ENCODE measurements at regions not wholly inside any gene's neighbourhood (a gene's known extent, or its start where the extent isn't known, plus 50 kb on each side); places are given as distances from the start of the nearest gene placed in this dataset.
"Not testable (repeated sequence)": the region's sequence is repeated elsewhere in the genome, so short reads cannot be mapped to it uniquely, and the experiment has no call there.

DNA sequence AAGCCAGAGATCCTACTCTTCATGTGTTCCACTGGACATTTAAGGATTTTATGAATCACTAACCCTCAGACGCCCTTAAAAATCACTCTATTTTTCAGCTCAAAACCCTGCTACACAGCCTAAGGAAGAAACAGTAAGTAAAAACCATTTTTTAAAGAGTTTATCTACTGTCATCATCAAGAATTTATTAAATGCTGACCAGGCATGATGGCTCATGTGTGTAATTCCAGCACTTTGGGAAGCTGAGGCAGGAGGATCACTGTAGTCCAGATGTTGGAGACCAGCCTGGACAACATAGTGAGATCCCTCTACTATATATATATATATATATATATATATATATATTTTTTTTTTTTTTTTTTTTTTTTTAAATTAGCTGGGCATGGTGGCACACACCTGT lies 124.2 kb upstream of the ID4 start:
- DNase-seq = no peak

- no peak for DNase-seq
These were observed 123.8 kb upstream of the ID4 start for GRCh38 chr6:19713411-19713810.

DNA sequence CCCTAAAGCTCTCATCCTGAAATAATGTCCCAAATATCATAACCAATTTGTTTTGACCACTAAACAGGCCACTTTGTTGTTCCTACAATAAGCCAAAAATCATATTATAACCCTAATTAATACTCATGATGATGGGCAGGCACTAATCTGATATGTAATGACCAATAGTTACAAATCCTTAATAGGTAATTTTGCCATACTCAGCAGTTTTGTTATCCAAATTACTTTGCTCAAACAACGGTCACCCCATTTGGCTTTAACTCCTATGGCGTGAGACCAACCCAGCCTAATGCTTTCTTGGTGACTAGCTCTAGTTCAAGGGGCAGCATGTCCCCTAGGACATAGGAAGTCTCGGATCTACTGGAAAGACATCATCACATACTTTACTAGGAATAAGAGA lies 123.2 kb upstream of the ID4 start:
- no peak for DNase-seq

- no peak for DNase-seq
These were observed 122.6 kb upstream of the ID4 start for GRCh38 chr6:19714434-19715166.

DNA sequence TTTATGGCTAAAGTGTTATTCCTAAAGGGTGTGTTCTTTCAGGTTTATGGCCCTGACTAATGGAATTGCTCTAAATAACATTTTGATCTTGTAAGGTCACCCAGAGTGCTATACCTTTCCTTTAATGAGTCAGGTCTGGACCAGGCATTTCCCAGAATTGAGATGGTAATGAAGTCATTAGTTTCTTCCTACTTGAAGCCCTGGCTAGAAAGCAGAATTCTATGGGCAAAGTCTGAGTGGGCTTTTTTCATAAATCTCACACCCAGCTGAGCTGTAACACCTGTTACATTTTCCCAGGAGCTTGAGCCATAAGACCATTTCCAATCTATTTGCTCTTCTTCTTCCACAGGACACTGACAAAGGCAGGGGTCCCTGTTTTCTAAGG lies 122.0 kb upstream of the ID4 start:
- no peak for DNase-seq

- no peak for DNase-seq
These were observed 117.5 kb upstream of the ID4 start for GRCh38 chr6:19719691-19720128.

- DNase-seq = no peak
These were observed 115.3 kb upstream of the ID4 start for GRCh38 chr6:19721766-19722377.

GRCh38 chr6:19722999-19723398 lies 114.2 kb upstream of the ID4 start:
- DNase-seq = no peak

GRCh38 chr6:19723545-19723944 lies 113.6 kb upstream of the ID4 start:
- no peak for DNase-seq

DNA sequence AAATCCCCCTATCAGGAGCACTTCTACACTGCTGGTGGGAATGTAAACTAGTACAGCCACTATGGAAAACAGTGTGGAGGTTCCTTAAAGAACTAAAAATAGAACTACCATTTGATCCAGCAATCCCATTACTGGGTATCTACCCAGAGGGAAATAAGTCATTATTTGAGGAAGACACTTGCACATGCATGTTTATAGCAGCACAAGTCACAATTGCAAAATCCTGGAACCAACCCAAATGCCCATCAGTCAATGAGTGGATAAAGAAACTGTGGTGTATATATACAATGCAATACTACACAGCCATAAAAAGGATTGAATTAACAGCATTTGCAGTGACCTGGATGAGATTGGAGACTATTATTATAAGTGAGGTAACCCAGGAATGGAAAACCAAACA lies 111.7 kb upstream of the ID4 start:
- not testable (repeated sequence) for DNase-seq

- no peak for DNase-seq
These were observed 105.9 kb upstream of the ID4 start for GRCh38 chr6:19731282-19731681.

GRCh38 chr6:19734061-19734460 lies 103.1 kb upstream of the ID4 start:
- no peak for DNase-seq

GRCh38 chr6:19734519-19734918 lies 102.7 kb upstream of the ID4 start:
- no peak for DNase-seq

GRCh38 chr6:19736066-19736465 lies 101.1 kb upstream of the ID4 start:
- no peak for DNase-seq

DNA sequence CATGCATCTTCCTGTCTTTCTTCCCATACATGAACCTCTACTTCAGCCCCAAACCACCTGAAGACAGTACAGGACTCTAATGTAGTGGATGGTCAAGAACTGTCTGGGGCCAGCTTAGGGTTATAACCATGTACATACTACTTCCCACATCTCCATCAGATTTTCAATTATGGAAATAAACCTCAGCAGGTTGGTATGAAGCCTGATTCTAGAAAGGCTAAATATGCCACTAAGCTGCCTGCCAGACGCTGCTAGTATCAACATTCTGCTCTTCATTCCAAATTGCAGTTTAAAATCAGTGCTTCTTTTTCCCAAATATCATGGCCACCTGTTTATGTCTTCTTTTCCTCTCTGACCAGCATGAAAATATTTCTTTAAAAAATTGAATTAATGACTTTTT lies 99.2 kb upstream of the ID4 start:
- no peak for DNase-seq

DNA sequence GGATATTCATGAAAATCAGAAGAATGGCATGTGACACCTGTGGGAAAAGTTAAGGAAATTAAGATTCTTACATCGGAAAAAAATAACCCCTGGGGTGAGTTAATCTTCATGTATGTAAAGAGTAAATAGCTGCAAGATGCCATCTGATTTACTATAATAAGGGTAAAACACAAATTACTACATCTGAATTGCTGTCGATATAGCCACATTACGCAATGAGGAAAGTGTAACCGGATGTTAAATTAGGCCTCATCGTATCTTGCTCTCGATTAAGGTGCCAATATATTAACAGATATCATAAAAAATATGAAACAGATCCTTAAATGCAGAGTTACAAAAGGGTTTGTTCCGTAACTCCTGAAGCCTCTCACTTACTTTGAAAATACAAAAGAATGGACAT lies 87.4 kb upstream of the ID4 start:
- no peak for DNase-seq

DNA sequence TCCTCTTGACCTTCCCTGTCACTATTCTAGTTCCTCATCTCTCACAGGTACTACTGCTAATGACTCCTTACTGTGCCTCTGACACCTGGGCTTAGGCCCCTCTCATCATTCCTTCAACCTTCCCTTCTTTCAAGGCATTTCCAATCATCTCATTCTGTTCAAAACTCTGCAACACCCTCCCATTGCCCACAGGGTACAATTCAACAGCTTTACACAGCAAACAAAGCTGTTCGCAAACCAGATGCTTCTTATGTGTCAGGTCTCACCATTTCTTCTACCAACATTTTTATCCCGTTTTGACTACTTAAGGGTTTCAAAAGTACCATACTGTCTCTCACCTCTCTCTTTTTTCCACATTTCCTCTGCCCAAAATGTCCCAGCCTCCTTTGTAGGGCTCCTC lies 84.4 kb upstream of the ID4 start:
- DNase-seq = no peak

GRCh38 chr6:19753826-19754225 lies 83.3 kb upstream of the ID4 start:
- no peak for DNase-seq

GRCh38 chr6:19754686-19755085 lies 82.5 kb upstream of the ID4 start:
- no peak for DNase-seq

DNA sequence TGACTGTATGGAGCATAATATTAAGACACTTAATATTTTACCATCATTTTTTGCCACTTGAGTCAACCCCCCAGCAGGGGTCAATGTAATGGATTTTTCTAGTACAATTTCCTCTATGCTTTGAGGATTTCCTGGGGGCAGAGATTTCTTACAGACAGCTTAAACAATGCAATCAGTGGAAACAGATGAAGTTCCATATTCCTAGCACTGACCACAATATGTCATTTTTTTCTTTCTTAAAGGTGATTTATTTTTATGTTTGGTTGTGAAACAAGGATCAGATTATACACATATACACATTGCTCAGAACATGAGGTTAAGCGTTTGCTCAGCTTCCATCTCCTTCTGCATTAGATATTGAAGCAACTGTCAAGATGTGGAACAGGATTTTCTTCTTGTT lies 82.0 kb upstream of the ID4 start:
- DNase-seq = no peak

DNA sequence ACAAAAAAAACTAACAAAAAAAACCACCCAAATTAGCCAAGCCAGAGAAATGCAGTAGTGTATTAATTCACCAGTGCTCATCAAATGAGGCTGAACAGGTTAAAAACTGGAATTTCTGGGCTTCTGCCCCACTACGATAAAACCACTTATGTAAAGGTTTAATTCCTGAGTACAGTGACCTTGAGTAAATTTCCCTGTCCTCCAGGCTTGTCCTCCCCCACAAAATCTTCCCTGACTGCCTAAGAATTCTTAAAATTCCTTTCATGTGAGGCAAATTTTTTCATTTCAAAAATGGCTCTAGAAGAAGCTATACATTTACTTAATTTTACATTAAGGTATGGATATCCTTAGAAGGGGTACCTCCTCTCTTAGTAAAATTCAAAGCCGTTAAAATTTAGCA lies 80.1 kb upstream of the ID4 start:
- DNase-seq = no peak

DNA sequence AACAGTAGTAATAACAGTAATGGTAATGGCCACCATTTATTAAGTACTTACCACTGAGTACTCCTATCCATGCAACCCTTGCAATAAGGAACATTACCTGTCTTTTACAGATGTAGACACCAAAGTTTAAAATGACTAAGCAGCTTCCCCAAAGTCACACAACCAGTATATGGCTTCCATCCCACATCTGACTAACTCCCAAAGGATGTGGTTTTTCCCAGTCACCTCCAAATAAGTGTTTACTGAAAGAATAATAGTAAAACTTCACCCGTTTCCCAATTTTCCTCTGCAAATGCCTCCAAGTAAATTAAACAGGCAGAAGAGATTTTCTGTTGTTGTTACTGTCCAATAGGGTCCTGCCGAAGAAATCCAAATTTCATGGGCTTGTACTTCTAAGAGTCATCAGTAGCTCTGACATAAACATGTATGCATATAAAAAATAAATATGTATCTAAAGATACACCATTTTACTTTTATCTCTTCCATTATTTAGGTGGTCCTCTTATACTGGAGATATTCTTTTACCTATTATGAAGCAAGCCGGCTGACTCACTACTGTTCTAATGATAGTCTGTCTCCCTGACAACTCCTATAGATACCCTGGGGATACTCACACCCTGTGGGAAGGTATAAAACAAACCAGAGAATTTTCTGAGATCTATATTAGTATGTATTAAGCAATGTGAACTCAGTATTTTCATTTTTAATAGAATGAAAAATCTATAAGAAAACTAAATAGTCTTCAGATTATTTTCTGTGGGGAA lies 77.9 kb upstream of the ID4 start:
- no peak for DNase-seq

GRCh38 chr6:19761121-19761520 lies 76.0 kb upstream of the ID4 start:
- DNase-seq = no peak

DNA sequence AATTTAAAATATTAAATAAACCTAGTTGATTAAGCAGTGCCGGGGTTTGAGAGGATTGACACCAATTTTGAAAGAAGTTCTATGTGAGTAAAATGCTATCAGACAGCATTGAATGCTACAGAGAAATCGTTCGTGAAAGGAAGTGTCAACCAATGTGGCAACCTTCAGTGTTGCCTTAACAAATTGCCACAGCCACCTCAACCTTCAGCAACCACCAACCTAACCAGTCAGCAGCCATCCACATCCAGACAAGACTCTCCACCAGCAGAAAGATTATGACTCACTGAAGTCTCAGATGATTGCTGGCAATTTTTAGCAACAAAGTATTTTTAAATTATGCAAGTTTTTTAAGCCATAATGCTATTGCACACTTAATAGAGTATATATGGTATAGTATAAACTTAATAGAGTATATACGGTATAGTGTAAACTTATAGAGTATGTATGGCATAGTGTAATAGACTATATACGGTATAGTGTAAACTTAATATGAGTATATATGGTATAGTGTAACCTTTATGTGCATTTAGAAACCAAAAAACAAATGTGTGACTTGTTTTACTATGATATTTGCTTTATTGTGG lies 65.3 kb upstream of the ID4 start:
- DNase-seq = no peak
